ENCODE measurements at regions not wholly inside any gene's neighbourhood (a gene's known extent, or its start where the extent isn't known, plus 50 kb on each side); places are given as distances from the start of the nearest gene placed in this dataset.

- TF ChIP-seq CTCF (IDR thresholded peaks at IDR 0.05) (no peak), POLR2A (IDR thresholded peaks at IDR 0.05) (no peak)
These were observed 561.2 kb upstream of the SGCD start for GRCh38 chr5:155765715-155766114.
